Activated gamma-delta T cell treated with anti-CD3 and anti-CD28 coated beads, Interleukin-2, amount 50 U/mL, for 16 hours (primary cell): ENCODE measurements at regions not wholly inside any gene's neighbourhood (a gene's known extent, or its start where the extent isn't known, plus 50 kb on each side); places are given as distances from the start of the nearest gene placed in this dataset.

ENCODE experiments used
- DNase-seq: peaks from one replicate; pipeline ENCODE4 v3.0.0-alpha.2; 2020; ENCODE audit warnings: low read depth

DNA sequence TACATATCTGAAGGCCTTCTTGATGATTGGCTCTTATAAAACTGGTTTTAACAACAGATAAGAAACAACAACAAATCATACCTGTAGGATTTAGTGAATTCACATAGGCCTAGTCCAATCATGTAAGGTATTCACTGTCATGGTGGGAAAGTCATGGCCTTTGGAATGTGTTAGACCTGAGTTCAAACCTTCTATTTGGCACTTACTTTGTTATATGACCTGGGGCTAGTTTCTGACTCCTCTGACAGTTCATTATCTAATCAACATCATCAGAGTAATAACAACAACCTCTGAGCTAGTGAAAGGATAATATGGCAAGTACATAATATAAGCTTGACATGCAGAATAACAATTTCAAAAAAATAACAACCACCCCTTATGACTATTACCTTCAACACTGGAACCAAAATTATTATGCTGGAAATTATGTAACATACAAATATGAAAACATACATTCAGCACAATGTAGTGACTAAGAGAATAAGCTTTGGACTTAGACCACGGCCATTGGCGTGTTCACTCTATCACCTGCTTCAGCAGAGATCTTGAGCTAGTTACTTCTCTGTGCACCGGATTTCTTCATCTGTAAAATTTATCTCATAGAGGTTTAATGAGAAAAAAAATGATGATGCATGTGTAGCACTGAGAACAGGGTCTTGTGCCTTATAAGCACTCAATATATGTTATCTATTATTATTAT is 597.6 kb downstream of the LMO4 start:
- no peak for DNase-seq

DNA sequence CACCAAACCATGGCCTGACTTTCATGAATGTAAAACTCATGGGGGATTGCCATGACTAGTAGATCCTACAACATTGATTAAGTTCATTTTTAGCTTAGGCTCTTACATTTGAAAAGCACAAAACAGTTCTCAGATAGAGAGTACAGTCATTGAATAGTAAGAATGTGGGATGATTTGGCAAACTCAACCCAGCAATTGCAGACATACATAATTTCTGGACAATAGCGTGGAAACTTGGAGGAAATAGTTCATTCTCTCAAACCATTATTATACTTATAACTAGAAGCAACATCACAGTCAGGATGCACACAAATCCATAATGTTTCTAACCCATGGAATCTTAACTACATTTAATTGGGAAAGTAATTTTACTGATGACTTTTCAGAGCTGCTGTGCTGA is 598.2 kb downstream of the LMO4 start:
- DNase-seq: no peak

DNA sequence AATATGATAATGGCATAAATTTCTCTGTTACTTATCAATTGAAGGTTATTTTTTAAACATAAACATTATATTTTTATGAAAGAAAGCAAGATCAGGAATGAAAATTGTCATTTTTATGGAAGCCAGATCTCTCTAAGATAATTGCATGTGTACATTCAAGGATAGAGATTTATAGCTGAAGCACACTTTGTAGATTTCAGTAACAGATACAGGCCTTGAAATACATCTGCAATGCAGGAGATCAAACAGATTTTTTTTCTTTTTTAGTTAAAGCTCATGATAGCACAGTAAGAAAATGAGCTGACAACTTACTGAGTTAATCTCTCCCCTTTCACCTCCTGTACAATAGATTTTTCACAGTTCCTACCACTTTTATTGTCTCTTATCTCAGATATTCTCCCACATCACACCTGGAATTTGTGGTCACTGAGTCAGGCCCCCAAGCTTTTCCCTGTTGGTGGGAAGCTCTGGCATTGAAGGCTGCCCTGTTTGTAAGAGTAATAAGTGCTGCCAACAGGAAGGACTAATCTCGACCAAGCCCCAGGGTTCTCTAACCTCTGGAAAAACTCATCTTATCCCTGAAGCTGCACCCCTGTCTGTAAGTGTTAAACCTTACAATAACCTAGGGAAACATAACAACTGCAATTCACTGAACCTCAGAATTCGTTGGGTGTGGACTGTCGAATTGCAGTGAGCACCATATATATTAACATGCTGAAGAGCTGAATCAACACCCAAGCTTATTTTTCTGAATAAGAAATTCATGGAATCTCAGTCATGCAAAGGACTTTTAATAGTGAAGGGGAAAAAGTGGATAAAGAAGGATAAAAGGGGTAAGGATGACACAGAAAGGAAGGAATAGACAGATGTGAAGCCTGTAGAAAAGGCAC is 599.0 kb downstream of the LMO4 start:
- no peak for DNase-seq

DNA sequence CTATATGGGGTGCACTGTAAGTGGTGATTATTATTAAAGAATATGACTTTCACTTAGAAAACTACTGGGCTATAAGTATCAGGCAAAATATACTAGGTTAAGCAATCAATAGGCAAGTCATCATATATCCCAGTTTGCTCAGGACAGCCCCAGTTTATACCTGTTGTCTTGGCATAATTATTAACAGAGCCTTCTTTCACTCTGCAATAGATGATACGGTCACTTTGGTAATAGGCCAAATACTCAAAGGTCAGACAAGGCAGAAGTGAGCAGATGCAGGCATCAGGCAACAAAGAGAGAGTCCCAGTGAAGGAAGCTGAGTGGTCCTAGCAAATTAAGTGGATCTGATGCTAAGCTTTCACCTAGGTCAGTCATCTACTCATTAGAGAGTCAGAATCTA is 599.9 kb downstream of the LMO4 start:
- DNase-seq: no peak

DNA sequence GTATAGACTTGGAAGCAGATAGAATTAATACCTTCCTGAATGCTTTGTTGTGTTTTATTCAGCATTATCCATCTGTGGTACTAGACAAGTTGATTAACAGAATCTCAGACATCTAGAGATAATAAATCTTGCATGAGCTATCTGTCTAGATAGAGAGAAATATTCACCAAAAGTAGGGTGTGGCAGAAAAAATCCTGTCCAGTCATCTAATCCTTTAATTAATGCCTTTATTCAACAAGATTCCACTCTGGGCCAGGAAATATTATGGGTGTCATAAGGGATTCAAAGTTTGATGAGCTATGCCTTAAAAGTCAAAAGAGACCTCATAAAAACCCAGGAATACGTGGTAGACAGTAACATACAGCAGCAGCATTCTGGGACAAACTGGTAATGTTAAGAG is 601.2 kb downstream of the LMO4 start:
- DNase-seq: no peak

DNA sequence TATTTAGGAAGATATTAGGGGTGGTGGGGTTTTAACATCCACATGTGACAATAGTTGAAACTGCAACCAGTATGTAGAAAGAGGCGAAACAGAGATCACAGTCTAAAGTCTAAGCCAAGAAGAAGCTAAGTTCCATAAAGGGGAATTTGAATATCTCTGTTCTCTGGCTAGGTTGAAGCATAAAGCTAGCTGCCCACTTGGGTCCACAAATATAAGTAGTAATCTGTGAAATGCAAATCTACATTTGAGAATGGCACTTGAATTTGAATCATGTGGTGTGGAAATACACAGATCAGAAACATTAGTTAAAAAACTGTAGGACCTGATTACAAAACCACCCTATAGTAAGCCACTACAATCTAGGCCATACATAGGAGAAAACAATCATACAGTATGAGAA is 602.1 kb downstream of the LMO4 start:
- no peak for DNase-seq

DNA sequence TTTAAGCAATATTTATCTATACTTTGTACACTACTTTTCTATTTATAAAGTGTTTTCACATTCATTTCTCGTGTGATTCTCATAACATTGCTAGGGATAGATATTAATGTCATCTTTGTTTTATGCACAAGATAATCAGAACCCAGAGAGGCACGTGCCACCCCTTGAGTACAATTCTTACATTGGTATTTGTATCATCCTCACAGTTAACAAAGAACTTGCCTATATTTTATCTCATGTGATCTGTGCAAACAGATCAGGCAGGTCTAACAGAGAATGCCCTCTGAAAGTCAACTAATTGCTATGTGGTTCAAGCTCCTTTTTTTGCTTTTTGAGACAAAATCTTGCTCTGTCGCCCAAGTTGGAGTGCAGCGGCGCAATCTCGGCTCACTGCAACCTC is 604.5 kb downstream of the LMO4 start:
- DNase-seq: no peak

DNA sequence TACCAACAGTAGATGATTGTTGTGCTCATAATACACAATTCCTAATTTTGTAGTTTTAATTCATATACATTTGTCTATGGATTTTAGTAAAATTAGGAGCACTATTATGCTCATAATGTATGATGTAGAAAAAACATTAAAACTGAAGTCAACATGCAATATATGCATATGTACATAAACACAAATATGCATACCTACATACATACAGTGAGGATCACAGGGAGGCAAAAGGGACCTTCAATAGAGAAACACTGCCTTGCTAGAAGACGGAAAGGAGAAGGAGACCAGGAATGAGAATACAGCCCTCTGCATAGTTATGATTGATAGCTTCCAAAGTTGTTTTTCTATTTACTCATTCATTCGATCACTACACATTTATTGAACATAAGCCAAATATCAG is 606.5 kb downstream of the LMO4 start:
- DNase-seq: no peak

DNA sequence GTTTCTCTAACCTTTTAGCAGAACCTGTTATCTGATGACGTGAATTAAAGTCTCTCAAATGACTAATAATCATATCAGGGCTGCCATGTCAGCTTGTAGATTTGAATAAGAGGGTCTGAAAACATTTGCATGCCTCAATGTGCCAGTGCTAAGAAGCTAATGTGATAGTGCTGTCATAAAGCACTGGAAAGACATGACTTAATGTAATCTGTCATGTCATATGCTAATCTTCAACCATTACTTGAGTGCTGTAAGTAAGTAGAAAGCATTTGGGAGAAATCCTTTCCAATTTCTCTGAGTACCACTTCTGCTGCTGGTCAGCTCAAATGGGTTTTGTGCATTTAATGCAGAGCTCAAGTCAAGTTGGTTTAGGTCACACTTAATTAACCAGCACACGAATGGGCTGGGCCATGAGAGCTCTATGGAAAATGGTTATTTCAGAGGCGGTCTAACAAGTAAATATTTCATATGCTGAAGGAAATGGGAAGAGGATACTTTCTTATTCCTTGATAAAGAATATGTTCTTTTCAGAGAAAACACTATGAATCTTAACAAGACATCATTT is 609.2 kb downstream of the LMO4 start:
- no peak for DNase-seq

DNA sequence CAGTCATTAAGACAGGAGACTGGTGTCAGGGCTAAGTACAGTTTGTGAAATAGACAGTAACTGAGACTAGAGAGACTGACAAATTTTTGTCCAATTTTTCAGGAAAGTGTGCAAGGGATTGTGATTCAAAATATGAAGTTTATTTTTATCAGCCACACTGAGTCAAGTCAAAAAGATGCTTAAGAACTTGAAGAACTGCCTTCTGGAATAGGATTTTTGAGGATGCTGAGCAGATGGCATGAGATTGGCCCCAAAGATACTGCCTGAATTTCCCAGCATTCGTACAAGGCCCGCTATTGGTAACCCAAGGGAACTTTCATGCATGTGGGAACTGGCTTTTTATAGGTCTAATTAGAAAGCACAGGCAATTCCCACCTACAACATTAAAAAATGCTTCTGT is 610.0 kb downstream of the LMO4 start:
- no peak for DNase-seq

DNA sequence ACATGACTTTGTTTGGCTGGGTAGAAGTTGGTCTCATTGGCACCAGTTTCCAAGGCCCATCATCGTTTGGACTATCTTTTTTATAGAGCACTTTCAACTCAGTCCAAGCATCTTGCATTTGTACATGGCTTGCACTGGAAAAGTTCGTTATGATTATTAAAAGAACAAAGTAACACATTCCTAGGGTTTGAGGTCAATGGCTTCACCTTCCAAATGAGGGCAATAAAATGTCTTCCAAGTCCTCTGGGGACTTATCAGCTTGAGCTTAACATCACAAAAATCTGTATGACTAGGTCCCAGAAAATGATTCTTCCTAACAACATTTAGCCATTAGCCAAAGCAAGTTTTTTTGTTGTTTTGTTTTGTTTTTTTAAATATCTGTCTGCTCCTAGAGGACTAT is 610.8 kb downstream of the LMO4 start:
- no peak for DNase-seq

DNA sequence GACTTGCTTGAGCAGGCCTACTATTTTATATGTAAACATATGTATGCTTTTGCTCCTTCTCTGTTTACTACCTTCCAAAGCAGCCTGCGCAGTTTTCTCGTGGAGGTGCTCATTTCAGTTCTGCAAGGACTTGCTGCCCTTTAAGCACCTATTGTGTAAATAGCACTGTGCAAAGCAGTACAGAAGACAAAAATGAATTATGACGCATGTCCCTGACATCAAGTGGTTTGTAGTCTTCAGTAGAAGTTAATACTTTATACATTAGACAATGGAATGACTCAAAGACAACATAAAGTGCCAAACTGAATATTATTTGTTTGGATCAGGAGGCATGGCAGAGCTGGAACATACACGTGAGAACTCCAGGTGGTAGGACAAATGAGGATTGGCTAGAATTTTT is 611.7 kb downstream of the LMO4 start:
- DNase-seq: no peak

DNA sequence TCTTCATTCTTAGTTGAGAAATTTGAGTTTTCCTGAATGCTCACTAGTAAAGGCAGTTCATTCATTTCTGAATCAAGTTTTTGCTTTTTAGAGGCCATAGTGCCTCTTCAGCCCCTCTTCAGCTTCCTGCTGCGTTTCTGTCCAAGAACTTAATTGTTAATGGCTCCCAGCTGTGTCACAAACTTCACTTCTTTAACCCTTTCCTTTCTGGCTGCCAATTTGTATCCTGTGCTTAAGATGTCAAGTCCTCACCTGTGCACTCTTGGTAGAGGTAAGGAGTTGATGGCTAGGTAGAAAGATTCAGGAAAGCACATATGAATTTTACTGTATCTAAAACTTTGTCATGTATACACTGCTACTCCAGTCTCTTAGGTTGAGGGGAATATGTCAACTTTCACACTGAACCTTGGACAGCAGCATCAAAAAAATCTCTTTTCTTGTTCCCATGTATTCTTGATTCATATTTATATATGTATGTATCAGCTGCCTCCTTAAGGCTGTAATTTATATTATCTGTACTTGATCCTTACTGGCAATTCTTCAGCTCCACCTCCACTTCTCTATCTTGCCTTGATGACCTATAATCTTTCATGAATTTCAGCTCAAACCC is 612.8 kb downstream of the LMO4 start:
- no peak for DNase-seq

DNA sequence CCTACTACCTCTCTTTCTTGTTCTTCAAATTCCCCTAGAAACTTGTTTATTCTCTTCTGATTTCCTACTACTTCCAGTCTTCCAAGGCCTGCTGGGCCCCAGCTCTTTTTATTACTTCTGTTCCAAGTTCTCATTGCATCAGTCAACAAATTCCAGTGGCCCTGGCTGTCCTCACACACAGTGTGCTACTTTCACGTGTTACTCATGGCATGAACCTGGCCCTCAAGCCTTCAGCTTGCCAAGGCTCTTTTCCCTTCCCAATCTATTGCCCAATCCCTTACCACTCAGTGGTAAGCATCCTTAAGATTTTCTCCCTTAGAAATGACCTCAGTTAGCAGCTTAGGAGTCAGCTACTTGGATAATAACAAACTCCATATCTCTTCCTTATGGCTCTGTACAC is 613.5 kb downstream of the LMO4 start:
- DNase-seq: no peak

DNA sequence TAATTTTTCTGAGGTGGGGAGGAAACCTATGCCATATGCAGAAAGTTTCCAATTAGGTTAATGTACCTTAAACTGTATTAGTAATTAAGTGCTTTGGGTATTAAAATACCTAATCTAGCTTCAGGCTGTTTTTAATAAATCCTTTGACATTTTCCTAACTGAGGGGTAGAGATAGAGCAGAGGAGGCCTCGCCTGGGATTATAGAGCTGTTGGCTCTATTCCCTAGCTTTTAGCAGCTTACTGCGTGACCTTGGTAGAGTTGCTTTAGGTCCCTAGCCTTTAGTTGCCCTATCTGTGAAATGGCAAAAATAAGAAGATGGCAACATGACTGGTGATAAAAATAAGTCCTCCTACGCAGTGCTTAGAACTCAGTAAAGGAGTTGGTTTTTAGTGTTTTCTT is 621.0 kb downstream of the LMO4 start:
- DNase-seq: no peak

DNA sequence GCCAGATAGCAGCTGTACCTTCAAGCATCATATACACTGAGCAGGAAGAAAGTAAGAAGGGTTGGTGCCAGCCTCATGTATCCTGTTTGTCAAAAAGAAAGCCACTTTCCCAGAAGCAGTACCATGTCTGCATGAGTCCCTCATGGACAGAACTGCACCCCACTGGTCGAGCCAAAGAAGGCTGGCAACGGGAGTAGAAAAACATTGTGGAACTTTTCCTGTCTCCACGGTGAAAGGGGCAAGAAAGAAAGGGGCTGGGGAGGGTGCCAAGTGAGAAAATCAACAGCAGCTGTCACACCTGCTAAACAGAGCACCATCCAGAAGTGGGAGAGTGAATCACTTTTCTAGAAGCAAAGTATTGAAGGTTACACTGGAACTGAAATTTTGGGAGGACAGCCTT is 621.7 kb downstream of the LMO4 start:
- DNase-seq: no peak

DNA sequence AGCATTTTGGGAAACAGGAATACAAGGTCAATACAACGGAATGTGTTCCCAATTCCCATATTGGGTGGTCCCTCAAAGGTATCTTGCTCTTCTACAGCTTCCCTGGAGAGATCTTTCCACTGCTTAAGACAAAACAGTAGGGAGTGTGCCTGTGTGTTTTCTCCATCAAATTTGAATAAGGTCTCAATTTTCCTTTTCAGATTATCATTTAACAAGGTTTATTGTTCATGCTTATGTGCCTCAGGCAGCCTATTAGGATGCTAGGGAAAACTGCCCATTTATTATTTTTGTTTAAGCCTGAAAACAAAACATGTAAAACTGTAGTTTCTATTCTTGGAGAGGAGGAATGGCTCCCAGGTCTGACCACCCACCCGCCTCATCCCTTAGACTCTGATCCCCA is 622.7 kb downstream of the LMO4 start:
- DNase-seq: no peak

DNA sequence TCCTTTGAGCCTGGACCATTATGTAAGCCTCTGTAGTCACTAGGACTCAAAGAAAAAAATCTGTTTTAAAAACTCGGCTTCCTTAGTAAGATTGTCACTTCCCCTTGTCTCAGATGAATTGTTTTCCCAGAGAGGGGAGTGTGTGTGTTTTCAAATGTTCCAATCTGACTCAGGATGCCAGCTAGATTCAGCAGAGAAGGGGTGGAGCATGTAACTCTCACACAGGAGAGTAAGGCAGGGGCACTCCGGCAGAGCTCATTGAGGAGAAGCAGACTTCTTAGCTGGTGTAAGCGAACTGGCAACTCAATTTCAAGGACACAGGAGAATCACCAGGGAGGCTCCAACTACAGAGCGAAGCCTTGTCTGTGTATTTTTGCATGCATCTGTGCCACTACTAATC is 623.2 kb downstream of the LMO4 start:
- DNase-seq: no peak

DNA sequence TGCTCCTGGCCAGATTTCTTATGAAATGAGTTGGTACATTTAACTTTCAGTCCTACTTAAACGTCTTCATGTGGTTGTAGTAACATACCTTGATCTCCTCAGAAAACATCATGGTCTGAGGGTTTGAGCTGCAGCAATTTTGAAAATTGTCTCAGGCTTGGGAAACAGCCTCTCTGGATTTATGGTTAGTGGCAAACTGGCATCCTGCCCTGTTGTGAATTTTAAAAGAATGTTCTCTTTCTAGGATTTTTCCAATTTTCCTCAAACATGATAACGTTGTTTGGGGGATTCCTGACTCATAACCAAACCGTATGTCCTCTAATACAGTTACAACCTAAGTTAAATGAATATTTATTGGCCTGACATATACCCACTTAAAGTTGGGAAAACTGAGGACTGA is 624.4 kb downstream of the LMO4 start:
- no peak for DNase-seq

DNA sequence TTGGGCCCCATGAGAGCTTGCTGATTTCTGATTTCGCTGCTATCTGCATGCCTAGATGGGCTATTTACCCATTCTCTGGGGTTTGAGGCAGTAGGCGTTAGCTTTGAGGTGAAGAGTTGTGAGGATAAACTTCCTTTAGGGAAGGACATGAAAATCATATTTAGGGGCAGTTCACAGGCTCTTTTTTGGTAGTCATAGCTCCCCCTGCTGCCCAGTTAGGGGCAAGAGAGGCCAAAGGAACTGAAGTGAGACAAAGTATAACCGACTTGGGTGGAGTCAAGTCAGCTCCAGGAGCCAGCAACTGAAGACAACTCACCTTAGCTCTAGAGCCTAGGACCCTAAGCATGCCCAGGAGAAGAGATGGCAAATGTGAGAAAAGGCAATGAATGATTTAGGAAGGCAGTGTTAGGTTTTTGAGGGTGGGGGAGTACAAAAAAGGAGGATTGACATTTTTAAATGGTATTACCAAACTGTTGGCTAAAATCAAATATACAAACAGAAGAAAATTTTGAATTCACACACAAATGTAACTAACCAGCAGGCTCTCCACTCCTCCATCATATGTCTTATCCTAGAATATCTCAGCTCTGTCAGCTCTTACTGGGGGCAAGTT is 625.2 kb downstream of the LMO4 start:
- peak; percentile 14 for DNase-seq

DNA sequence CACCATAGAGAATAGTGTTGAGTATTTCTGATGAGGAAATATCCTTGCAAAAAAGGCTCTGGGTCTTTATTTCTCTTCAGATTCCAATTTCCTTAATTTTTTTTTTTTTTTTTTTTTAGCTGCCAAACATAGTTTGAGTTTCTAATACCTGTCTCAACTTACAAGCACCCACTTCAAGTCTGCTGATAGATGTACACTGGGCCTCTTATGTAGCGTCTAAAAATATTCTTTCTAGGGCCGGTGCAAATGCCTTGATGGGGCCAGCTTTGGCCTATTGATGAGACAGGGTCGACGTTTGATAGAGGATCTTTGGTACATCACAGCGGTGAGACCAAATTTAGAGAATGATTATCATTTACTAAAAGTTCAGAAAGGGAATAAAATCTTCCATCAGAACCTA is 626.4 kb downstream of the LMO4 start:
- no peak for DNase-seq

DNA sequence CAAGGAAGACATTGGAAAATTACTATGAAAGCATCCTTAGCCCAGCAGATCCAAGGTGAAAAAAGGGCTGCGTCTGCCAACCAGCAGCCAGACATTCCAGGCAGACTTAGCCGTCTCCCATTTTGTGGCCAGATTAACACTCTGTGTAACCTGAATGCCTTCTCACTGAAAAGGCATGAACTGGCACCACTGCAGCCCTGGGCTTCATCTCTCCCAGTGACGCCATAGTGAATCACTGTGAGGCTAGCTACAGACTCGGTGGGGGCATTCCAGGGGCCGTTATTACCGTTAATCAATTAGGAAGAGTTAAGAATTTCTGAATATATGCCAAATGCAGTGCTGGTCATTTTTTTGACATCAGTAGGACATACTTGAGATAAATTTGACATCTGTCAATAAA is 627.4 kb downstream of the LMO4 start:
- DNase-seq: no peak

DNA sequence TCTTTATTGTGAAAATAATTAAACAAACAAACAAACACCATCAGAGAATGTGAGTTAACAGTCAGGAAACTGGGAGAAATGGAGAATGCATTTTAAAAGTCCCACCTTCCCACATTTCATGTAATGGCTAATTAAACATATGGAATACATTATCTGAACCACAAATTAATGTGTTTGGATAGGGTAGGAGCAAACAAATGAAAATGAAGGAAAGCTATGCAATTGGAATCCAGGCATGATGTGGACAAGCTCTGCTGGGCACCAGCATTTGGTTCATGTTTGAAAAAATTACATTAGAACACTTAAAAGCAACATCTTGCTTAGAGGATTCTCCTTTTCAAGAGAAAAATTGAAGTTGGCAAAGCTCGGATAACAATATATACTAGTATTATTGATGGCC is 628.1 kb downstream of the LMO4 start:
- DNase-seq: no peak
